Common myeloid progenitor, CD34-positive (primary cell): ENCODE measurements at regions not wholly inside any gene's neighbourhood (a gene's known extent, or its start where the extent isn't known, plus 50 kb on each side); places are given as distances from the start of the nearest gene placed in this dataset.

ENCODE experiments used
- CTCF ChIA-PET: fragments of 350-600 bp; sonication (Branson Sonifier 250); formaldehyde crosslinking; loops from one replicate; lab custom pipeline; 2021; ENCODE audit warnings: antibody characterized with exemption; lab: Charles Lee
- POLR2A ChIA-PET: fragments of 350-600 bp; sonication (Branson Sonifier 250); formaldehyde crosslinking; loops from one replicate; lab custom pipeline; 2021; ENCODE audit warnings: antibody characterized with exemption; lab: Charles Lee
- DNase-seq, 3 donors: peaks; one replicate each; pipeline versions ENCODE4 v3.0.0 to v3.0.0-alpha.2; 2013
- H3K27ac ChIP-seq, 2 experiments: 1 replicate in 1 of 2; 2 replicates in 1 of 2; pipeline ENCODE4 v1.7.0; 2013; ENCODE audit warnings: inconsistent platforms in 2 of 2, low read length in 2 of 2, mild to moderate bottlenecking in 2 of 2, low read depth in 1 of 2, moderate library complexity in 1 of 2; ENCODE audit not compliant: severe bottlenecking in 2 of 2, insufficient read depth in 1 of 2, poor library complexity in 1 of 2
- H3K27me3 ChIP-seq, 5 experiments: replicated peaks in 2 of 5; 1 replicate in 3 of 5; 2 replicates in 2 of 5; pipeline versions ENCODE4 v1.6.1 to v1.7.0; 2013; ENCODE audit warnings: low read length in 4 of 5, mild to moderate bottlenecking in 2 of 5, moderate library complexity in 2 of 5, inconsistent platforms in 1 of 5; ENCODE audit not compliant: insufficient read depth in 5 of 5, control insufficient read depth in 4 of 5
- H3K36me3 ChIP-seq, 4 experiments: 1 replicate in 2 of 4; 2 replicates in 2 of 4; pipeline versions ENCODE4 v1.6.1 to v1.7.0; 2013; ENCODE audit warnings: low read length in 3 of 4, control low read depth in 1 of 4, mild to moderate bottlenecking in 1 of 4; ENCODE audit not compliant: control insufficient read depth in 4 of 4, insufficient read depth in 4 of 4
- H3K4me1 ChIP-seq, 4 experiments: 1 replicate in 3 of 4; 2 replicates in 1 of 4; pipeline versions ENCODE4 v1.6.1 to v1.7.1; 2013; ENCODE audit warnings: low read length in 3 of 4, mild to moderate bottlenecking in 3 of 4, control low read depth in 1 of 4, inconsistent platforms in 1 of 4, moderate library complexity in 1 of 4; ENCODE audit not compliant: control insufficient read depth in 4 of 4, insufficient read depth in 4 of 4; ENCODE audit errors: control extremely low read depth in 1 of 4
- H3K4me3 ChIP-seq, 7 experiments: 1 replicate in 4 of 7; 2 replicates in 3 of 7; pipeline versions ENCODE4 v1.5.1 to v1.7.0; 2013; ENCODE audit warnings: mild to moderate bottlenecking in 7 of 7, low read length in 6 of 7, moderate library complexity in 6 of 7, inconsistent platforms in 2 of 7, low read depth in 2 of 7, control low read depth in 1 of 7; ENCODE audit not compliant: insufficient read depth in 4 of 7, control insufficient read depth in 1 of 7; ENCODE audit errors: extremely low read depth in 1 of 7
- H3K9me3 ChIP-seq, 5 experiments: 1 replicate in 4 of 5; 2 replicates in 1 of 5; pipeline versions ENCODE4 v1.6.1 to v1.7.1; 2013; ENCODE audit warnings: low read length in 4 of 5, mild to moderate bottlenecking in 2 of 5, inconsistent platforms in 1 of 5, low read depth in 1 of 5, moderate library complexity in 1 of 5; ENCODE audit not compliant: control insufficient read depth in 4 of 5, insufficient read depth in 2 of 5; ENCODE audit errors: control extremely low read depth in 1 of 5
- WGBS: methylation state at CpG from one replicate; pipeline ENCODE4 v1.1.5; 2013; ENCODE audit not compliant: insufficient coverage; 5-methylcytosine and 5-hydroxymethylcytosine counted together

- CTCF ChIA-PET: no interaction called here
- no peak for DNase-seq
- no CpG with 5 or more reads among the region's 5 CpGs for WGBS
- no peak overlapping the region for H3K27ac ChIP-seq
- H3K27me3 ChIP-seq: no peaks in the 10 kb centered on the region
- no peaks in the 10 kb centered on the region for H3K9me3 ChIP-seq
- no peaks in the 10 kb centered on the region for H3K36me3 ChIP-seq
- peaks cover 0 to 18% (median 14%) of the 10 kb centered on the region in 4 experiments for H3K4me1 ChIP-seq
- H3K4me3 ChIP-seq: no peak overlapping the region
- POLR2A ChIA-PET: no interaction called here
Observed at GRCh38 chr9:71632776-71633175, 135.5 kb downstream of the CEMIP2 start.

- no peaks in the 10 kb centered on the region for H3K27me3 ChIP-seq
- ChIA-PET POLR2A (no interaction called here), CTCF (no interaction called here)
- no peak overlapping the region for H3K4me3 ChIP-seq
- WGBS: 51% methylated on average over 3 of the region's 3 CpGs
- H3K9me3 ChIP-seq: no peaks in the 10 kb centered on the region
- no peaks in the 10 kb centered on the region for H3K36me3 ChIP-seq
- H3K4me1 ChIP-seq: peaks cover 0 to 14% (median 12%) of the 10 kb centered on the region in 4 experiments
- no peak for DNase-seq
- H3K27ac ChIP-seq: no peak overlapping the region
Observed at GRCh38 chr9:71630377-71630995, 137.8 kb downstream of the CEMIP2 start.

- no peak for DNase-seq
- no peaks in the 10 kb centered on the region for H3K9me3 ChIP-seq
- H3K36me3 ChIP-seq: no peaks in the 10 kb centered on the region
- ChIA-PET POLR2A (no interaction called here), CTCF (interaction anchor here (0.9 to 2.8 kb wide), 4 partner anchors 15 to 144 kb away, joined by 3 to 8 read pairs (median 6); no protein-coding TSS in a partner anchor)
- H3K4me1 ChIP-seq: peaks cover 0 to 14% (median 12%) of the 10 kb centered on the region in 4 experiments
- H3K27ac ChIP-seq: no peak overlapping the region
- no peak overlapping the region for H3K4me3 ChIP-seq
- WGBS: 0% methylated on average over 2 of the region's 3 CpGs
- no peaks in the 10 kb centered on the region for H3K27me3 ChIP-seq
Observed at GRCh38 chr9:71629578-71630215, 138.6 kb downstream of the CEMIP2 start.

- peaks cover 0 to 14% (median 12%) of the 10 kb centered on the region in 4 experiments for H3K4me1 ChIP-seq
- POLR2A ChIA-PET: no interaction called here
- H3K4me3 ChIP-seq: no peak overlapping the region
- CTCF ChIA-PET: interaction anchor here (1.3 to 2.8 kb wide), 7 partner anchors 13 to 139 kb away, joined by 3 to 8 read pairs (median 4); no protein-coding TSS in a partner anchor
- WGBS: 93% methylated on average over 2 of the region's 3 CpGs
- no peak overlapping the region for H3K27ac ChIP-seq
- peak in 1 of 3 donors; percentile 10 for DNase-seq
- no peaks in the 10 kb centered on the region for H3K9me3 ChIP-seq
- H3K27me3 ChIP-seq: no peaks in the 10 kb centered on the region
- H3K36me3 ChIP-seq: no peaks in the 10 kb centered on the region
Observed at GRCh38 chr9:71628247-71628646, 140.1 kb downstream of the CEMIP2 start.

- H3K27me3 ChIP-seq: no peaks in the 10 kb centered on the region
- ChIA-PET CTCF (interaction anchor here (0.6 to 2.8 kb wide), 7 partner anchors 13 to 370 kb away, joined by 3 to 8 read pairs (median 4); no protein-coding TSS in a partner anchor), POLR2A (no interaction called here)
- H3K36me3 ChIP-seq: no peaks in the 10 kb centered on the region
- 57% methylated on average over 1 of the region's 1 CpG for WGBS
- H3K27ac ChIP-seq: no peak overlapping the region
- no peaks in the 10 kb centered on the region for H3K9me3 ChIP-seq
- no peak overlapping the region for H3K4me3 ChIP-seq
- peaks cover 0 to 14% (median 12%) of the 10 kb centered on the region in 4 experiments for H3K4me1 ChIP-seq
- DNase-seq: no peak
Observed at GRCh38 chr9:71627537-71627936, 140.8 kb downstream of the CEMIP2 start.

GRCh38 chr9:71626395-71626794 is 141.9 kb downstream of the CEMIP2 start:
- Histone ChIP-seq H3K9me3 (no peaks in the 10 kb centered on the region), H3K36me3 (no peaks in the 10 kb centered on the region), H3K4me1 (peaks cover 0 to 14% (median 12%) of the 10 kb centered on the region in 4 experiments), H3K27me3 (no peaks in the 10 kb centered on the region), H3K27ac (no peak overlapping the region), H3K4me3 (no peak overlapping the region)
- POLR2A ChIA-PET: no interaction called here
- DNase-seq: no peak
- CTCF ChIA-PET: no interaction called here
- 100% methylated on average over 1 of the region's 1 CpG for WGBS

- Histone ChIP-seq H3K9me3 (no peaks in the 10 kb centered on the region), H3K27me3 (no peaks in the 10 kb centered on the region), H3K36me3 (no peaks in the 10 kb centered on the region), H3K4me1 (peaks cover 0 to 4% (median 3%) of the 10 kb centered on the region in 4 experiments), H3K27ac (no peak overlapping the region), H3K4me3 (no peak overlapping the region)
- ChIA-PET CTCF (interaction anchor here (1.4 kb wide), 1 partner anchor 12 kb away, joined by 3 read pairs; no protein-coding TSS in a partner anchor), POLR2A (no interaction called here)
- DNase-seq: no peak
- 100% methylated on average over 3 of the region's 3 CpGs for WGBS
Observed at GRCh38 chr9:71624728-71625127, 143.6 kb downstream of the CEMIP2 start.
